HUES6 (cell line): ENCODE measurements at regions not wholly inside any gene's neighbourhood (a gene's known extent, or its start where the extent isn't known, plus 50 kb on each side); places are given as distances from the start of the nearest gene placed in this dataset.

Experiments used
- H3K27ac ChIP-seq: 2 replicates; pipeline ENCODE4 v1.7.0; 2013; ENCODE audit warnings: low read depth, mild to moderate bottlenecking, low read length, inconsistent platforms
- H3K27me3 ChIP-seq: 2 replicates; pipeline ENCODE4 v1.6.1; 2013; ENCODE audit warnings: low read length; ENCODE audit not compliant: control insufficient read depth, insufficient read depth
- H3K36me3 ChIP-seq: 2 replicates; pipeline ENCODE4 v1.6.1; 2013; ENCODE audit warnings: low read length; ENCODE audit not compliant: control insufficient read depth, insufficient read depth
- H3K4me1 ChIP-seq: 2 replicates; pipeline ENCODE4 v1.6.1; 2013; ENCODE audit warnings: low read length; ENCODE audit not compliant: control insufficient read depth, insufficient read depth
- H3K4me3 ChIP-seq: 2 replicates; pipeline ENCODE4 v1.5.1; 2013; ENCODE audit warnings: low read depth, low read length
- H3K9ac ChIP-seq: one replicate; pipeline ENCODE4 v1.6.1; 2013; ENCODE audit warnings: mild to moderate bottlenecking, low read length
- H3K9me3 ChIP-seq: 2 replicates; pipeline ENCODE4 v1.6.1; 2013; ENCODE audit warnings: low read depth, low read length; ENCODE audit not compliant: control insufficient read depth, insufficient read depth

DNA sequence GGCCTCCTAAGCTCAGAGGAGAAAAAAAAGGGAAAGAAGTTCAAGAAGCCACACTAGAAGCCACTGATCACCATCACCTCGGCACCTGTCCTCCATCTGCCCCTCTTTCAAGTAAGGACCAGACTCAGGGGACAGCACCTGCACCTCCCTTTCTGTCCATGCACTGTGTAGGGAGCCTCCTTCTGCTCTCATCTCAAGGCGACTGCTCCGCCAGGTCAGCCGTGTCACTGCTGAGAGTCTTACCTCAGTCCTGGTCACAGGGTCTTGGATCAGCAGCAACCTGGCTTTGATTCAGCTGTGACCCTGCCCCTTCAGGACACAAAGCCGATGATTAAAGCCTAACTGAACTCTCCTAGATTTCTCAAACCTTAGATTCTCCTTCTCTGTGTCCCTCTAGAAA, 101.5 kb downstream of the ZNF280B start:
- Histone ChIP-seq H3K9me3 (no peaks in the 10 kb centered on the region), H3K9ac (no peak overlapping the region), H3K36me3 (no peaks in the 10 kb centered on the region), H3K4me1 (no peaks in the 10 kb centered on the region), H3K4me3 (no peak overlapping the region), H3K27ac (no peak overlapping the region), H3K27me3 (peaks cover 99% of the 10 kb centered on the region)

DNA sequence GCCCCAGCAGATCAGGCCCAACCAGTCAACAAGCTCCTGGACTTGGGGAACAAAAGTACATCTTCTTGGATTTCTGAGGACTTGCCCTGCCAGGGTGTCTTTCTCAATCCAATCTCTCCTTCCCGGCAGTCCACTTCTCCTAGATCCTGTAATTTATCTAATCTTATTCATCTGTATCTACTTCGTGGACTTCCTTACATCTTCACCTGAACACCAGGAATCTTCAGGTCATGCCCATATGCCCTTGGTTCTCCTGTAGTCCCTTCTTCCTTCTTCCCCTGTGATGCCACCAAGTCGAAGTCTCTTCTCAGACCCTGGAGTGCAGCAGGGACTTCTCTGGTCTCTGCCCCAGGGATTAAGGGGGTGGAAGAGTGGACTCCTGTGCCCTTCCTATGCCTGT, 100.3 kb downstream of the ZNF280B start:
- H3K4me3 ChIP-seq: no peak overlapping the region
- H3K36me3 ChIP-seq: no peaks in the 10 kb centered on the region
- H3K9me3 ChIP-seq: no peaks in the 10 kb centered on the region
- peaks cover 99% of the 10 kb centered on the region for H3K27me3 ChIP-seq
- H3K27ac ChIP-seq: no peak overlapping the region
- H3K4me1 ChIP-seq: no peaks in the 10 kb centered on the region
- no peak overlapping the region for H3K9ac ChIP-seq

DNA sequence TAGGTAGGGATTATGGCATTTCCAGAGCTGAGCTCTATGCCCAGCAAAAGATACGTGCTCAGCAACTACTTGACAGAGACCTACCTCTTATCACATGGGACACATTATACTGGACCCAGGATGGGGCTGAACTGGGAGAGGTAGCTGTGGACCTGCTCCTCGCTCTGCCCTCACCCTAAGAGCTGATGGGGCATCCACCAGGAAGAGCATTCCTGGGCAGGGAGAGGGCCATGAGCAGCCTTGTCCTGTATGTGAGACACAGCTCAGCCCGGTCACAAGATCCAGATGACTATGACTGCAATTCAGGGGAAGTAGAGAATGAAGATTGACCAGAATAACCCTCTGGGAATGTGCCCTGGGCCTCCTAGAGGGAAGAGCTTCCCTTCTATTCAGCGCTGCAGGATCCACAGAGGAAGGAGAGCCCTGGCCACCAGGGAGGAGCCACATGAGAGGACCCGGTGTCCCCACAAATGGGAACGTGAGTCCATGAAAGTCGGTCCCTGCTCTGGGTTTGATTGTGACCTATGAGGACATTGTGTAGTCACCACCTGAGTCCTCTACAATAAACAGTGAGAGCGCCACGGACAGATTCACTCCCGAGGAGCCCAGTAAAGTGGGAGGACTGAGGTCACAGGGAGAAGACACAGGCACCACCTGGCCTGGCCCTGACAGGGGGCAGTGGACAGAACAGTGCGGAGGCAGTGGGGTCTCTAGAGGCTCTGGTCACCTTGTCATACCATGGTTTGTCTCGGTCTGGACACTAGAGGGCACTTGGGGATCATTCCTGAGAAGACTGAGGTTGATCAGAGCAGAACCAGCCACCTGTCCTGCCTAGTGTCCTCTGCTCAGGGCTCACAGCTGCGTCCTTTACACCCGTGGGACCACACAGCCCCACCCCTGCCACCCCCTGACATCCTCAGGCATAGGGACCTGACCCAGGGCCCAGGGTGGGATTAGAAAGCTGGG, 99.5 kb downstream of the ZNF280B start:
- H3K27me3 ChIP-seq: peaks cover 99% of the 10 kb centered on the region
- no peak overlapping the region for H3K27ac ChIP-seq
- H3K9me3 ChIP-seq: no peaks in the 10 kb centered on the region
- no peak overlapping the region for H3K4me3 ChIP-seq
- H3K36me3 ChIP-seq: no peaks in the 10 kb centered on the region
- no peak overlapping the region for H3K9ac ChIP-seq
- no peaks in the 10 kb centered on the region for H3K4me1 ChIP-seq

- Histone ChIP-seq H3K36me3 (no peaks in the 10 kb centered on the region), H3K27me3 (peaks cover 99% of the 10 kb centered on the region), H3K9me3 (no peaks in the 10 kb centered on the region), H3K4me3 (no peak overlapping the region), H3K27ac (no peak overlapping the region), H3K4me1 (no peaks in the 10 kb centered on the region), H3K9ac (no peak overlapping the region)
These were observed 98.4 kb downstream of the ZNF280B start for GRCh38 chr22:22410121-22410520.

DNA sequence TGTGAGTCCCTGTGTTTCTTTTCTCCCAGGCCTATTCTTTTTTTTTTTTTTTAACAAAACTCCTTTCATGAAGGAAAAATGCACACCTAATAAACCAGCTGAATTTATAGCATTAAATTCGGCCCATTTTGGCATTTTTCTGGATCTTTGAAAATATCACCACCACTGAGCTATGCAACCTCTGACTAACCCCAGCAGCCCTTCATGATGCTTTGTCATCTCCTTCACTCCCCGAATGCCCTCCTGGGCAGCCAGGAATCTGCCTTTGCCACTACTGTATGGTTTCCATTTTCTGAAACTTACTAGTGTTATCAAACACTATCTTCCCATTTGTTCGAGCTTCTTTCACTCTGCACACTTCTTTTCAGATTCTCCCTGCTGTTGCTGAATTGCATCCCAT, 97.9 kb downstream of the ZNF280B start:
- peaks cover 99% of the 10 kb centered on the region for H3K27me3 ChIP-seq
- no peaks in the 10 kb centered on the region for H3K9me3 ChIP-seq
- no peak overlapping the region for H3K4me3 ChIP-seq
- H3K27ac ChIP-seq: no peak overlapping the region
- no peak overlapping the region for H3K9ac ChIP-seq
- no peaks in the 10 kb centered on the region for H3K36me3 ChIP-seq
- no peaks in the 10 kb centered on the region for H3K4me1 ChIP-seq

DNA sequence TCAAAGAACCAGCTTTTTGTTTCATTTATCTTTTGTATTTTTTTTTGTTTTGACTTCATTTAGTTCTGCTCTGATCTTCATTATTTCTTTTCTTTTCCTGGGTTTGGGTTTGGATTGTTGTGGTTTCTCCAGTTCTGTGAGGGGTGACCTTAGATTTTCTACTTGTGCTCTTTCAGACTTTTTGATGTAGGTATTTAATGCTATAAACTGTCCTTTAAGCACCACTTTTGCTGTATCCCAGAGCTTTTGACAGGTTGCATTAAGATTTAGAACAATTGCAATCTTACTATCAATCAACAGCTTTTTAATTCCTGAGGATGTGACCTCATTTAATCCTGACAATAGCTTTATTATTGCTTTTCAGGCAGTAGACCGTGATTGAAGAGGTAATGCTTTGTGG, 94.3 kb downstream of the ZNF280B start:
- H3K9me3 ChIP-seq: no peaks in the 10 kb centered on the region
- no peaks in the 10 kb centered on the region for H3K4me1 ChIP-seq
- H3K9ac ChIP-seq: no peak overlapping the region
- H3K4me3 ChIP-seq: no peak overlapping the region
- peaks cover 99% of the 10 kb centered on the region for H3K27me3 ChIP-seq
- no peak overlapping the region for H3K27ac ChIP-seq
- H3K36me3 ChIP-seq: no peaks in the 10 kb centered on the region

DNA sequence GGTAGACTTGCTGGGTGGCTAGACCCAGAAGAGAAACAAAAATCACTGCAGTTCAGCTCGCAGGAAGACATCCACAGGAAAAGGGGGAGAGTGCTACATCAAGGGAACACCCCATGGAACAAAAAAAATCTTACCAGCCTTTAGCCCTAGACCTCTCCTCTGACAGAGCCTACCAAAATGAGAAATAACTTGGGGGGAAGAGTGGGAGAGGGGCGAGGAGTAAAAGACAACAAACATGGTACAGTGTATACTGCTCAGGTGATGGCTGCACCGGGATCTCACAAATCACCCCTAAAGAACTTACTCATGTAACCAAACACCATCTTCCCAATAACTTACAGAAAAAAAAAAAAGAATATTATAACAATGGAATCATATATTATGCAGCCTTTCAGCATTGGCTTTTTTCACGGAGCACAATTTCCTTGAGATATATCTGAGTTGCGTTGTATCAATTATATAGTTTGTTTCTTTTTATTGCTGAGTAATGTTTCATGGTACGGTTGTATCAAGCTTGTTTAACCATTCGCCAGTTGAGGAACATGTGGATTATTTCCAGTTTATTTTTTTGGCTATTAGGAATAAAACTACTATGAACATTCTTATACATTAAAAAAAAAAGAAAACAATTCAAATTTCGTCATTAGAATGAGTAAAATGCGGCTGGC, 90.9 kb downstream of the ZNF280B start:
- H3K4me1 ChIP-seq: no peaks in the 10 kb centered on the region
- H3K9me3 ChIP-seq: no peaks in the 10 kb centered on the region
- H3K4me3 ChIP-seq: no peak overlapping the region
- no peak overlapping the region for H3K27ac ChIP-seq
- no peaks in the 10 kb centered on the region for H3K36me3 ChIP-seq
- H3K27me3 ChIP-seq: peaks cover 99% of the 10 kb centered on the region
- H3K9ac ChIP-seq: no peak overlapping the region

DNA sequence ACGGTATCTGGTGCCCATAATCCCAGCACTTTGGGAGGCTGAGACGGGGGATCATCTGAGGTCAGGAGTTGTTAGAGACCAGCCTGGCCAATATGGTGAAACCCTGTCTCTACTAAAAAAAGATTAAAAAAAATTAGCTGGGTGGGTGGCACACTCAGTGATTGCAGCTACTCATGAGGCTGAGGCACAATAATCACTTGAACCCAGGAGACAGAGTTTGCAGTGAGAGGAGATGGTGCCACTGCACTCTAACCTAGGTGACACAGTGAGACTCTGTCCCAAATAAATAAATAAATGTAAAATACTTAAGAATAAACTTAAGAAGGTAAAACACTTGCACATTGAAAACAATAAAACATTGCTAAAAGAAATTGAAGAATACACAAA, 90.4 kb downstream of the ZNF280B start:
- H3K27ac ChIP-seq: no peak overlapping the region
- no peak overlapping the region for H3K4me3 ChIP-seq
- H3K36me3 ChIP-seq: no peaks in the 10 kb centered on the region
- H3K4me1 ChIP-seq: no peaks in the 10 kb centered on the region
- H3K27me3 ChIP-seq: peaks cover 99% of the 10 kb centered on the region
- H3K9me3 ChIP-seq: no peaks in the 10 kb centered on the region
- no peak overlapping the region for H3K9ac ChIP-seq

GRCh38 chr22:22418957-22419356, 89.6 kb downstream of the ZNF280B start:
- H3K27me3 ChIP-seq: peaks cover 99% of the 10 kb centered on the region
- no peaks in the 10 kb centered on the region for H3K9me3 ChIP-seq
- H3K9ac ChIP-seq: no peak overlapping the region
- H3K36me3 ChIP-seq: no peaks in the 10 kb centered on the region
- H3K27ac ChIP-seq: no peak overlapping the region
- no peaks in the 10 kb centered on the region for H3K4me1 ChIP-seq
- H3K4me3 ChIP-seq: no peak overlapping the region

DNA sequence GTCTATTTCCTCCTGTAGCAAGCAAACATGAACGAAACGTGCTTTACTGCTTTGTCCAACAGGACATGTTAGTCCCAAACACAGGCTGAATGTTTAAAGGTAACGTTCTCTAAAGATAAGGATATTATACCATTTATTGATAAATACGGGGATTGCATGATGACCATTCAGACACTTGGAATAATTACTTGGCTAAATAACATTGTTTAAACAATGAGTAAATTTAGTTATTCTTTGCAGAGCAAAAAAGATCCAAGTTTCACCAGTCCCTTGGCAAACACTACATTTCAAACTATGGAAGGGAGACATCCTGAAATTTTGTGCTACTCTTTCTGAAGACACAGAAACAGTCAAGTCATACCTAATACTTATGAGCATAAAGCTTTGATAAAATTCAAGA, 88.0 kb downstream of the ZNF280B start:
- Histone ChIP-seq H3K9me3 (no peaks in the 10 kb centered on the region), H3K36me3 (no peaks in the 10 kb centered on the region), H3K4me1 (no peaks in the 10 kb centered on the region), H3K4me3 (no peak overlapping the region), H3K27me3 (peaks cover 99% of the 10 kb centered on the region), H3K27ac (no peak overlapping the region), H3K9ac (no peak overlapping the region)

GRCh38 chr22:22421392-22421791, 87.2 kb downstream of the ZNF280B start:
- H3K9ac ChIP-seq: no peak overlapping the region
- H3K9me3 ChIP-seq: no peaks in the 10 kb centered on the region
- H3K27me3 ChIP-seq: peaks cover 99% of the 10 kb centered on the region
- no peaks in the 10 kb centered on the region for H3K36me3 ChIP-seq
- no peak overlapping the region for H3K27ac ChIP-seq
- H3K4me1 ChIP-seq: no peaks in the 10 kb centered on the region
- H3K4me3 ChIP-seq: no peak overlapping the region
